GM19468 (cell line): ENCODE measurements at regions not wholly inside any gene's neighbourhood (a gene's known extent, or its start where the extent isn't known, plus 50 kb on each side); places are given as distances from the start of the nearest gene placed in this dataset.

ENCODE experiments used
- ATAC-seq: cut with Tn5 transposase; IDR thresholded peaks from one replicate; pipeline ENCODE4 v1.9.1; 2021; ENCODE audit warnings: mild to moderate bottlenecking, moderate library complexity, moderate number of reproducible peaks; ENCODE audit not compliant: unreplicated experiment; ENCODE audit errors: extremely low read depth

- ATAC-seq, result no peak
These were observed 252.0 kb downstream of the SKIDA1 start for GRCh38 chr10:21273400-21273968.

- ATAC-seq, result no peak
These were observed 252.7 kb downstream of the SKIDA1 start for GRCh38 chr10:21272643-21273399.

- ATAC-seq, result no peak
These were observed 254.5 kb downstream of the SKIDA1 start for GRCh38 chr10:21270976-21271375.

DNA sequence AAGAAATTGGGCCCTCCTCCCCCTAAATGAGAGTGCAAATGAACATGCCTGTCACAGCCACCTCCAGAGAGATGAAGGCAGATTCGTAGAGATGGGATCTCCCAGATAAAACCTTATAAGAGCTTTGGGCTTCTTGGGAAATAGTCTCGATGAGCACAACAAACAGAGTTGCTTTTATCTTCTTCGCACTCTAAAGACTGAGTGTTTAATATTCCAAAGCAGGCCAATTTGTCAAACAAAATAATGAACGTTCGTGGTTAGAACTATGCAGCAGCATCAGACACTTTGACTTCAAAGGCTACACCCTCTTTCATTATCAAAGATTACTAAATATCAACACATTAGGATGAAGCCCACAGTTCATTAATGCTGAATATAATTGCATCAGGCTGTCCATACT is 256.2 kb downstream of the SKIDA1 start:
- no peak for ATAC-seq

GRCh38 chr10:21265622-21266021 is 259.9 kb downstream of the SKIDA1 start:
- no peak for ATAC-seq

GRCh38 chr10:21264271-21264670 is 261.2 kb downstream of the SKIDA1 start:
- no peak for ATAC-seq

DNA sequence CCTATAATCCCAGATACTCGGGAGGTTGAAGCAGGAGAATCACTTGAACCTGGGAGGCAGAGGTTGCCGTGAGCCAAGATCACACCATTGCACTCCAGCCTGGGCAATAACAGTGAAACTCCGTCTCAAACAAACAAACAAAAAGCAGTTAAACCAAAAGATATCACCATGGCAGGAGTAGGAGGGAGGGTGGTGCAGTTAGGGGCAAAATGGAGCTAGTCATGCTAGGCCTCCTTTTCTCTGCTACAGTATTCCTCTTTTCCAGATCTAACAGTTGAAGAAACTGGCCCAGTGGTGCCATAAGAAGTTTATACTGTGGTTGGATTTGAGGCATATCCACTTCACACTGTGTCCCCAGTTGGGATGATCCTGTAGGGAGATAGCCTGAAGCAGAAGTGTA is 261.6 kb downstream of the SKIDA1 start:
- no peak for ATAC-seq

DNA sequence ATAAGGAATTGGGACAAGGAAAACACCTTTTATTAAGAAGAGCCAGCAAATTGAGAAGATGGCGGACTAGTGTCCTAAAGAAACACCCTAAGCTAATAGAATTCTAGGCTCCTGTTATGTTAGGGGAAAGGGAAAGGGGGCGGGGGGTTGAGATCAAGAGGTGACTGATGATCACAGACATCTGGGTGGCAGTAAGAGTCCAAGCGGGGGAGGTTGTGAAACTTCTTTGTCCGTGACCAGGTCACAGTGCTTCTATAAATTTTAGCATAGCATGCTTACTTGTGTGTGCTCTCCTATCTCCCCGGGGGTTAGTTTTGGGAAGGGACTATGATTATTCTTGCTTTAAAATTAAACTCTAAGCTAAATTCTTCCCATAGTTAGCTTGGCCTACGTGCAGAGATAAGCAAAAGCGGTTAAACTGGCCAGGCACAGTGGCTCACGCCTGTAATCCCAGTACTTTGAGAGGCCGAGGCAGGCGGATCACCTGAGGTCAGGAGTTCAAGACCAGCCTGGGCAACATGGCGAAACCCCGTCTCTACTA is 262.1 kb downstream of the SKIDA1 start:
- no peak for ATAC-seq

- no peak for ATAC-seq
These were observed 263.6 kb downstream of the SKIDA1 start for GRCh38 chr10:21261842-21262294.

- ATAC-seq, result no peak
These were observed 264.9 kb downstream of the SKIDA1 start for GRCh38 chr10:21260506-21261149.

DNA sequence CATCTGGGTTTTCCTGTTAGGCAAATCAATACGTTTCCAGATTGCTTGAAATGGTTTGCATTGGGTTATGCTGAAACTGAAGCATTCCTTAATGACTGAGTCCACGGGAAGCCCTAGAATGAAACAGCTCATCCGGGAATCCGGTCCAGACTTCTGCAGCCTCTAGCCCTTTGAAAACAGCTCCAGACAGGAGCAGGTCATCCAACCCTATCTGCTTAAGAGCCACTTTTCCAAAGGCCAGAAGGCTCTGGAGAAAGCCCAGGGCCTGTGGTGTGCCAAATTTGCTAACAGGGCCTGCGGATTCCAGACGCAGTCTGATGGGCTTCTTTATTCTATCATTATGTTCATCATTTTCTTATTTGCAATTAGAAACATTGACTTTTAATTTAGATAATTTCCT is 265.4 kb downstream of the SKIDA1 start:
- ATAC-seq, result no peak

GRCh38 chr10:21257919-21258318 is 267.6 kb downstream of the SKIDA1 start:
- no peak for ATAC-seq

DNA sequence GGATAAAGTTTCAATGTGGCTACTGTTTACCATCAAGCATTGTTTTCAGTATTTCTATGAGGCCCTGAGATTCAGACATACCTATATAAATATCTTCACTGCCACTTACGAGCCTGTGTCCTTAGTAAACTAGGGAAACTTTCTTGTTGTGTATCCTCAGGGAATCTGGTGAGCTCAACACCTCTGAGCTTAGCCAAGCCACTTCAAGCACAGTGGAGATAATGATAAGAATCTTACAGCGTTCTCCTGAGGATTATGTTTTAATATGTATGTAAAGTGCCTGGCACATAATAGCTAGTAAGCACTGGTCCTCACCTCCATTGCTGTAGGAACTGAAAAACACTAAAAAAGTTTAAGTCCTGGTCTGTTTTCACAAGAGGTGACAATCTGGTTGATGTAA is 268.3 kb downstream of the SKIDA1 start:
- no peak for ATAC-seq

- no peak for ATAC-seq
These were observed 276.0 kb downstream of the SKIDA1 start for GRCh38 chr10:21249435-21249834.

- ATAC-seq, result no peak
These were observed 277.9 kb downstream of the SKIDA1 start for GRCh38 chr10:21247592-21247991.

DNA sequence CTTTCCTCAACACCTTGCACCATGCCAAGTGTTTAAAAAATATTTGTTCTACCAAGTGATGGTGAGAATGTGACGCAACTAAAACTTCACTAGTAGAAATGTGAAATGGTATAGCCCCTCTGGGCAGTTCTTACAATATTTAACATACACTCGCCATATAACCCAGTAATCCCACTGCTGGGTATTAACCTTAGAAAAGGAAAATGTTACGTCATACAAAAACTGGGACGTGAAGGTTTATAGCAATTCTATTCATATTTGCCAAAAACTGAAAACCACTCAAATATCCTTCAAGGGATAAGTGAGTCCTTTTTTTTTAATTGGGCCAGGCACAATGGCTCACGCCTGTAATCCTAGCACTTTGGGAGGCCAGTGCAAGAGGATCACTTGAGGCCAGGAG is 279.3 kb downstream of the SKIDA1 start:
- no peak for ATAC-seq

GRCh38 chr10:21243748-21244257 is 281.7 kb downstream of the SKIDA1 start:
- no peak for ATAC-seq

DNA sequence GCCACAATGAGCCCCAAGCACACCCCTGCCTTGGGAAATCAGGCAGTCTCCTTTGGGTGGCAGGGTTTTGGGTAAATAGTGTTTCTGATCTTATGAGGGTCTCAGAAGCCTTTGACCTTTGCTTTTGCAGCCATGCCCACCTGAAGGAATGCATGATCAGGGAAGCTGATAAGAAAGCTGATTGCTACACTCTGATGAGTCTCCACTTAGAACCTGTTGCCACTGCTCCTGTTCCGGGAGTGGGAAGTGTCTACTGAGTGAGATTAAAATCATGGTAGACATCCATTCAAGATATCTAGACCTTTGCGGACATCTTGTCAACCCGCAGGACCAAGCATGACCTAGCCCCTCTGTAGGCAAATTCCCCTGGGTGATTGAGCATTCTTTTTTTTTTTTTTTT is 282.6 kb downstream of the SKIDA1 start:
- ATAC-seq, result no peak

GRCh38 chr10:21238717-21239116 is 286.8 kb downstream of the SKIDA1 start:
- ATAC-seq, result no peak

GRCh38 chr10:21238044-21238443 is 287.4 kb downstream of the SKIDA1 start:
- no peak for ATAC-seq

- no peak for ATAC-seq
These were observed 290.7 kb downstream of the SKIDA1 start for GRCh38 chr10:21234761-21235160.
